D721Med (cell line): ENCODE measurements at regions not wholly inside any gene's neighbourhood (a gene's known extent, or its start where the extent isn't known, plus 50 kb on each side); places are given as distances from the start of the nearest gene placed in this dataset.

Experiments
- DNase-seq: peaks from one replicate; pipeline ENCODE4 v3.0.0; 2011; ENCODE audit warnings: low spot score; ENCODE audit not compliant: insufficient read length
- FAIRE-seq: peaks from 2 replicates; lab custom pipeline; 2011; peaks lifted over from hg19 to GRCh38; lab: Jason Lieb, UNC
- TF ChIP-seq, protein P1 (sequence below): IDR thresholded peaks from 2 replicates; pipeline ENCODE4 v1.5.1; 2012; ENCODE audit warnings: mild to moderate bottlenecking, control low read depth; ENCODE audit not compliant: insufficient read depth; ENCODE audit errors: missing control alignments

DNA sequence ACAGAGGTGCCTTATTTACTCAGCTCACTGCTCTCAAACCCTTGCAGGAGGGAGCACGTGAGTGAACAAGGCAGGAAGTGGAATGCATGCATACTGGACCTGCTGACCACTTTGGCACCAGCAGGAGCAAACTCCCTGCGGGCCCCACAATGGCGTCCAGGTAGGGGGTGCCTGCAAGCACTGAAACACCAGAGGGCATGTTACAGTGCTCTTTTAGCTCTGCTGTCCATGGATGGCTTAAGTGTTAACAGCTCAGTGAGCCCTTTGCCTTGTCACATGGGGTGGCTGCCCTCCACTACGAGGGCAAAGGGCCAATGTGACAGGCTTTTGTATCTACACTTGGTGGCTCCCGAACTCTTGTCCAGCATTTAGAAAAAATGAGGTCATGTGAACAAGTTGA is 199.5 kb upstream of the UGT8 start:
- TF ChIP-seq, protein P1, sequence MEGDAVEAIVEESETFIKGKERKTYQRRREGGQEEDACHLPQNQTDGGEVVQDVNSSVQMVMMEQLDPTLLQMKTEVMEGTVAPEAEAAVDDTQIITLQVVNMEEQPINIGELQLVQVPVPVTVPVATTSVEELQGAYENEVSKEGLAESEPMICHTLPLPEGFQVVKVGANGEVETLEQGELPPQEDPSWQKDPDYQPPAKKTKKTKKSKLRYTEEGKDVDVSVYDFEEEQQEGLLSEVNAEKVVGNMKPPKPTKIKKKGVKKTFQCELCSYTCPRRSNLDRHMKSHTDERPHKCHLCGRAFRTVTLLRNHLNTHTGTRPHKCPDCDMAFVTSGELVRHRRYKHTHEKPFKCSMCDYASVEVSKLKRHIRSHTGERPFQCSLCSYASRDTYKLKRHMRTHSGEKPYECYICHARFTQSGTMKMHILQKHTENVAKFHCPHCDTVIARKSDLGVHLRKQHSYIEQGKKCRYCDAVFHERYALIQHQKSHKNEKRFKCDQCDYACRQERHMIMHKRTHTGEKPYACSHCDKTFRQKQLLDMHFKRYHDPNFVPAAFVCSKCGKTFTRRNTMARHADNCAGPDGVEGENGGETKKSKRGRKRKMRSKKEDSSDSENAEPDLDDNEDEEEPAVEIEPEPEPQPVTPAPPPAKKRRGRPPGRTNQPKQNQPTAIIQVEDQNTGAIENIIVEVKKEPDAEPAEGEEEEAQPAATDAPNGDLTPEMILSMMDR: no peak
- FAIRE-seq (no peak), DNase-seq (no peak)

- no peak for DNase-seq
- FAIRE-seq: no peak
- TF ChIP-seq, protein P1: no peak
These were observed 198.1 kb upstream of the UGT8 start for GRCh38 chr4:114400531-114400930.

- FAIRE-seq: no peak
- no peak for DNase-seq
- TF ChIP-seq, protein P1: no peak
These were observed 197.1 kb upstream of the UGT8 start for GRCh38 chr4:114401483-114401882.

GRCh38 chr4:114417214-114417613 is 181.4 kb upstream of the UGT8 start:
- no peak for FAIRE-seq
- TF ChIP-seq, protein P1: no peak

DNA sequence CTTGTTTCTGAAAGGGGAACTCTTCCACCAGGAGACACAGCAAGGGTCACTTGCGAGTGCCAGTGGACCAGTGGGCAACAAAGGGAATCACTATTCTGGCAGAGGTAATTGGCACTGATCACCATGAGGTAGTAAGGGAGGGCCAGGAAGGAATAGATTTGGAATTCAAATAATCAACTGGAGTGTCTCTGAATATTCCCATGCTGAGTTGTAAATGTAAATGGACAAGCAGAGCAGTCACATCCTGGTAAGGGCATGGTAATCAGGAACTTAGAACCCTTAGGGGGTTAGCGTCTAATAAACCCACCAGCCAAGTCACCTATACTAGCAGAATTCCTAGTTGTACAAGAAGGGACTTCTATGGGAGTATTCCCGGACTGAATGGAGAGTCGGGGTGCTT is 178.5 kb upstream of the UGT8 start:
- DNase-seq (no peak), FAIRE-seq (no peak)
- TF ChIP-seq, protein P1: no peak

More at GRCh38 chr4:114417214-114417613, 181.4 kb upstream of the UGT8 start:
- DNase-seq: no peak

DNA sequence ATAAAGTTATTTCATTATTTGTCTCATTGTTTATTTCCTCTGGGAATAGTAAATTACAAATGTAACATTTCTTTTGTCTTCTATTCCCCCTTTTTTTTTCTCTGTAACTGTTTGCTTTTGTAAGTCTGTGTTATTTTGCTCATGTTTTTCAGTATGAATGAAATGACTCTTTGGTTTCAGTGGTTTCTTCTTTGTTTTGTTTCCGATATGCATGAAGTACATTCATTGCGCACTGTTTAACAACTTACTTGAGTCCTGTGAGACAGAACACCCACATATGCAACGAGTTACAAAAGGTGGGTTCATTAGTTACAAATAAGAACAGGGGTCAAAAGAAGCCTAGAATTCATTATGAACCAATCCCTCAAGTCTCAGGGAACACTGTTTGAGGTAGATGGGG is 175.0 kb upstream of the UGT8 start:
- FAIRE-seq (no peak), DNase-seq (no peak)

GRCh38 chr4:114435116-114435515 is 163.5 kb upstream of the UGT8 start:
- TF ChIP-seq, protein P1: no peak
- no peak for FAIRE-seq
- DNase-seq: no peak

More for the DNA sequence above, 175.0 kb upstream of the UGT8 start:
- TF ChIP-seq, protein P1: no peak
